K562 (cell line): ENCODE measurements at regions not wholly inside any gene's neighbourhood (a gene's known extent, or its start where the extent isn't known, plus 50 kb on each side); places are given as distances from the start of the nearest gene placed in this dataset.

Source experiments
- ATAC-seq: fragments of 200-7000 bp; cut with Tn5 transposase; 3 replicates; pipeline ENCODE4 v1.9.1; 2020; ENCODE audit warnings: moderate library complexity
- BruUV-seq: library from RNA; stranded (reverse); fragments of 400-500 nt; replicated peaks from 2 replicates; lab custom pipeline; 2021; lab: Mats Ljungman, UMichigan
- CTCF ChIA-PET: fragments of 300-600 bp; formaldehyde crosslinking; extraction: SDS; loops from one replicate; lab custom pipeline; 2021; ENCODE audit warnings: low intra/inter-chr PET ratio; lab: Yijun Ruan, JAX
- POLR2A ChIA-PET: fragments of 300-600, 350-650 bp; sonication (Branson Sonifier 250); formaldehyde crosslinking; extraction: SDS; loops from one replicate; lab custom pipeline; 2021; ENCODE audit warnings: antibody characterized with exemption, inconsistent platforms; lab: Yijun Ruan, JAX
- DNase-seq, 4 experiments: peaks; one replicate each; pipeline versions ENCODE4 v3.0.0 to v3.0.0-alpha.2; 2011 to 2018; ENCODE audit warnings: low spot score in 3 of 4, mixed read lengths in 3 of 4; ENCODE audit errors: extremely low read depth in 1 of 4
- FAIRE-seq: peaks from 2 replicates; lab custom pipeline; 2011; peaks lifted over from hg19 to GRCh38; lab: Jason Lieb, UNC
- H2AFZ ChIP-seq: 2 replicates; pipeline ENCODE4 v1.6.0; 2011; ENCODE audit warnings: low read depth, low read length, control low read depth, inconsistent platforms
- H3K27ac ChIP-seq: fragments of 200-600 bp; 3 replicates; pipeline ENCODE4 v1.8.0; 2011; ENCODE audit warnings: low read depth, mild to moderate bottlenecking, control low read depth, inconsistent platforms, low read length, moderate library complexity, mixed read lengths; ENCODE audit errors: extremely low read depth
- H3K27me3 ChIP-seq, 2 experiments: fragments of 300-600 bp in 1 of 2; 2 replicates in 1 of 2; 3 replicates in 1 of 2; pipeline versions ENCODE4 v1.6.0 to v1.8.0; 2011; ENCODE audit warnings: inconsistent platforms in 2 of 2, low read length in 2 of 2, mild to moderate bottlenecking in 1 of 2, mixed read lengths in 1 of 2, moderate library complexity in 1 of 2; ENCODE audit not compliant: control insufficient read depth in 2 of 2, insufficient read depth in 2 of 2
- H3K36me3 ChIP-seq: fragments of 300-600 bp; 3 replicates; pipeline ENCODE4 v1.8.0; 2011; ENCODE audit warnings: mild to moderate bottlenecking, low read length, inconsistent platforms; ENCODE audit not compliant: control insufficient read depth, insufficient read depth
- H3K4me1 ChIP-seq, 2 experiments: fragments of 200-600 bp in 1 of 2; replicated peaks in 1 of 2; 2 replicates in 1 of 2; 3 replicates in 1 of 2; pipeline versions ENCODE4 v1.5.1 to v1.8.0; 2011; ENCODE audit warnings: inconsistent platforms in 2 of 2, low read length in 2 of 2, mild to moderate bottlenecking in 1 of 2, mixed read lengths in 1 of 2, moderate library complexity in 1 of 2; ENCODE audit not compliant: control insufficient read depth in 2 of 2, insufficient read depth in 2 of 2
- H3K4me2 ChIP-seq: 2 replicates; pipeline ENCODE4 v1.6.1; 2011; ENCODE audit warnings: low read length, control low read depth, inconsistent platforms, mixed read lengths; ENCODE audit not compliant: insufficient read depth
- H3K4me3 ChIP-seq: fragments of 200-600 bp; sonication (generic), shearing (Covaris generic); 2 replicates; pipeline ENCODE4 v1.5.1; 2016; ENCODE audit warnings: control low read depth, inconsistent platforms
- H3K79me2 ChIP-seq: fragments of 200-600 bp; 3 replicates; pipeline ENCODE4 v1.8.0; 2011; ENCODE audit warnings: low read length, inconsistent platforms; ENCODE audit not compliant: control insufficient read depth, insufficient read depth
- H3K9ac ChIP-seq, 2 experiments: 2 replicates each; pipeline versions ENCODE4 v1.6.0 to v1.6.1; 2011; ENCODE audit warnings: low read depth in 2 of 2, low read length in 2 of 2, control low read depth in 1 of 2, inconsistent platforms in 1 of 2, mild to moderate bottlenecking in 1 of 2, mixed read lengths in 1 of 2; ENCODE audit not compliant: insufficient read depth in 1 of 2
- H3K9me1 ChIP-seq: one replicate; pipeline ENCODE4 v1.6.0; 2011; ENCODE audit warnings: inconsistent platforms, mild to moderate bottlenecking, low read length, moderate library complexity; ENCODE audit not compliant: control insufficient read depth, insufficient read depth
- H3K9me3 ChIP-seq: replicated peaks from 2 replicates; pipeline ENCODE4 v1.5.1; 2011; ENCODE audit warnings: low read depth, low read length, inconsistent platforms; ENCODE audit not compliant: control insufficient read depth, insufficient read depth
- H4K20me1 ChIP-seq: replicated peaks from 2 replicates; pipeline ENCODE4 v1.6.1; 2011; ENCODE audit warnings: low read length, inconsistent platforms, mixed read lengths; ENCODE audit not compliant: control insufficient read depth, insufficient read depth
- JUNB ChIP-seq: fragments of 450-650 bp; formaldehyde crosslinking; conservative IDR thresholded peaks from 2 replicates; pipeline ENCODE4 v1.4.0; 2020; ENCODE audit warnings: mild to moderate bottlenecking
- POLR2H ChIP-seq: IDR thresholded peaks from 2 replicates; pipeline ENCODE4 v1.6.1; 2016; ENCODE audit warnings: missing genetic modification characterization, low read depth, mild to moderate bottlenecking, control low read depth, missing compliant biosample characterization, moderate library complexity
- RBFOX2 ChIP-seq: fragments of 200-400 bp; formaldehyde crosslinking; IDR thresholded peaks from 2 replicates; pipeline ENCODE4 v1.6.1; 2017; ENCODE audit warnings: low read depth, mild to moderate bottlenecking, low read length, moderate library complexity
- RHOXF2B ChIP-seq: fragments of 250-450 bp; sonication (Bioruptor Pico); conservative IDR thresholded peaks from 2 replicates; pipeline ENCODE4 v1.5.1; 2021
- ZFP1 ChIP-seq: fragments of 450-650 bp; formaldehyde crosslinking; IDR thresholded peaks from 2 replicates; pipeline ENCODE4 v1.4.0; 2020; ENCODE audit warnings: mild to moderate bottlenecking, mixed read lengths
- ZNF134 ChIP-seq: fragments of 250-450 bp; sonication (Bioruptor Pico); conservative IDR thresholded peaks from 2 replicates; pipeline ENCODE4 v1.4.0; 2020
- ZNF184 ChIP-seq: sonication (generic); formaldehyde crosslinking; IDR thresholded peaks from 2 replicates; pipeline ENCODE4 v1.5.0; 2020; ENCODE audit warnings: missing genetic modification reagents
- ZNF212 ChIP-seq: fragments of 450-650 bp; formaldehyde crosslinking; IDR thresholded peaks from 2 replicates; pipeline ENCODE4 v1.4.0; 2020; ENCODE audit warnings: mild to moderate bottlenecking
- ZNF324 ChIP-seq: fragments of 250-450 bp; sonication (Bioruptor Pico); IDR thresholded peaks from 2 replicates; pipeline ENCODE4 v1.4.0; 2020; ENCODE audit warnings: mild to moderate bottlenecking
- WGBS: fragments of 100-300 bp; shearing (Covaris generic); methylation state at CpG from one replicate; pipeline ENCODE4 v1.1.6; 2016; ENCODE audit warnings: low coverage, mixed read lengths; ENCODE audit not compliant: insufficient coverage; ENCODE audit errors: missing lambda C conversion rate; 5-methylcytosine and 5-hydroxymethylcytosine counted together
- in situ Hi-C: fragments of 300-500 bp; cut with MboI; formaldehyde crosslinking; loops from 4 replicates; pipeline ENCODE4 v1.15.0; 2018; ENCODE audit warnings: inconsistent platforms, mixed read lengths
- intact Hi-C: fragments of 100-400 bp; cut with micrococcal nuclease; formaldehyde crosslinking; loops from 2 replicates; pipeline ENCODE4 v1.14.2; 2022
- TF ChIP-seq, protein P1 (sequence below): fragments of 250-450 bp; sonication (Bioruptor Pico); IDR thresholded peaks from 2 replicates; pipeline ENCODE4 v1.5.0; 2021; ENCODE audit warnings: mild to moderate bottlenecking, moderate library complexity
- TF ChIP-seq, protein P2 (sequence below): fragments of 250-450 bp; sonication (Bioruptor Pico); IDR thresholded peaks from 2 replicates; pipeline ENCODE4 v1.4.0; 2020; ENCODE audit warnings: borderline replicate concordance

DNA sequence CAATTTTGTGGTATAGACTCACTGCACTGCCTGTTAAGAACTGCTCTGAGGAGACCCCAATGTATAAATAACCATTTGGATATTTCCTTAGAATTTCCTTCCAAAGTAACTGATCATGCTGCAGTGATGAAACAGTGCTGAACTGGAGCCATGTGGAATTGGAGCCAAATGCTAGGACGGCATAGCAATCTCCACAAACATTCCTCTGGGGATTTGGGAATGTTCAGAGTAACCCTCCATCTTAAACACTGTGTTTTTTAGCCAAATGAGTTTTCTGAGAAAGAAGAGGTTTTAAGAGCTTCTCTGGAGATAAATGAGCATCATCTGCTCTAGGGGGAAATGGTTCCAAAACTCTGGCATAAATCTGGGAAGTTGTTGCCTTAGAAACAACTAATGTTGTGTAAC is 98.2 kb downstream of the OLFM4 start:
- ATAC-seq: no peak

More for the DNA sequence above, 98.2 kb downstream of the OLFM4 start:
- no peak for FAIRE-seq
- TF ChIP-seq ZNF212 (CRISPR knock-in tag) (no peak), ZNF184 (CRISPR knock-in tag) (no peak), JUNB (no peak), RHOXF2B (CRISPR knock-in tag) (no peak), ZNF134 (CRISPR knock-in tag) (no peak), ZNF324 (CRISPR knock-in tag) (no peak), RBFOX2 (no peak), ZFP1 (CRISPR knock-in tag) (no peak), POLR2H (tag) (no peak)
- TF ChIP-seq, protein P1, sequence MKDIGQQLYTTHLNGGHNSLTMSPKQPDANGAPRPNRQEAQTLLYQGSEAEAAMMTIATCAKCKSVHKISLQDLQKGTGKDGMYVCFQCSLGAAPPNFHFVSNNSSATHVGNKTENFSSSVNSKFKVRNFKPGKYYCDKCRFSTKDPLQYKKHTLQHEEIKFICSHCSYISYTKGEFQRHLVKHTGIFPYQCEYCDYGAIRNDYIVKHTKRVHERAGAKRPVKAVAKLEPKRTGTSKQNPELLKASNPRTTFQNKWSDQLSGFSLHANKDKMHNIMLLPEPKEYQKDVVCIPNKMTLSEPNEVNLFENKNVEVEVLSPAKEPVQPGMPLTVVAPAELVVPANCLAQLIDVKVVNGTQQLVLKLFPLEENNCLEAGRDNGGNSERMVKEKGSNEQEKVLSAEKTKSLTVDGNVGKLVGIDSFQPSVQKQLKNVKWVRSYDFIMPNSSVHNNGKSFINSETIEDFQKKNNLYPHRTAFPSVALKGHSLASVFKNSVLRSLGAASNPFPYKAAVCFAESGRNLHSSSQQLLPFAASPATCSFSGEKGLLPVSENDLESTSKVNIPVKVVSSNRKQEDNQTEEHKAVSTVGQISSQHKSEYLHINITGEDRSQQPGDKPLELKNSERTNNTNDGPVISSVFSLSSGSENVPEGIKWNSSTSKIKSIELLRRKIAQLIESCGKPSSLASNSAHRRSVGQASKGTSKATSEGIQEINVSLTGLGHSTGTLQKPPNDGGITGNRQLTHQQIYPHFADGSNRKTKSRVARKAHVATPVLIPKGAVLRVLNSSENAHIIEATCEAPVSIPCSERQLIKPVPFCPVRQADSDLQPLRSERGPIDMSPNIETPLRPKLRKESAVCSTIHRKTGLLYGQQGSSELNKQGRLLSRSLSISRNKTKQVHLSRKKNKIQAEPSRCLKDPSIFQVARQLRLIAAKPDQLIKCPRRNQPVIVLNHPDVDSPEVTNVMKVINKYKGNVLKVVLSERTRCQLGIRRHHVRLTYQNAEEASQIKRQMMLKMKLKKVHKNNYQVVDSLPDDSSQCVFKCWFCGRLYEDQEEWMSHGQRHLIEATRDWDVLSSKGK: no peak
- TF ChIP-seq, protein P2, sequence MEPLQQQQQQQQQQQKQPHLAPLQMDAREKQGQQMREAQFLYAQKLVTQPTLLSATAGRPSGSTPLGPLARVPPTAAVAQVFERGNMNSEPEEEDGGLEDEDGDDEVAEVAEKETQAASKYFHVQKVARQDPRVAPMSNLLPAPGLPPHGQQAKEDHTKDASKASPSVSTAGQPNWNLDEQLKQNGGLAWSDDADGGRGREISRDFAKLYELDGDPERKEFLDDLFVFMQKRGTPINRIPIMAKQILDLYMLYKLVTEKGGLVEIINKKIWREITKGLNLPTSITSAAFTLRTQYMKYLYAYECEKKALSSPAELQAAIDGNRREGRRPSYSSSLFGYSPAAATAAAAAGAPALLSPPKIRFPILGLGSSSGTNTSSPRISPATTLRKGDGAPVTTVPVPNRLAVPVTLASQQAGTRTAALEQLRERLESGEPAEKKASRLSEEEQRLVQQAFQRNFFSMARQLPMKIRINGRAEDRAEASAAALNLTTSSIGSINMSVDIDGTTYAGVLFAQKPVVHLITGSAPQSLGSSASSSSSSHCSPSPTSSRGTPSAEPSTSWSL: no peak
- no peaks in the 10 kb centered on the region for H3K36me3 ChIP-seq
- no peaks in the 10 kb centered on the region for H3K9me3 ChIP-seq
- POLR2A ChIA-PET: no interaction called here
- H4K20me1 ChIP-seq: no peaks in the 10 kb centered on the region
- CTCF ChIA-PET: no interaction called here
- BruUV-seq: no TSS peak
- 0% methylated on average over 1 of the region's 1 CpG for WGBS
- no peaks in the 10 kb centered on the region for H3K27me3 ChIP-seq
- in situ Hi-C loops (no loop called here), intact Hi-C loops (no loop called here)
- H3K9me1 ChIP-seq: no peaks in the 10 kb centered on the region
- DNase-seq: no peak
- H3K4me2 ChIP-seq: no peak overlapping the region
- no peak overlapping the region for H3K27ac ChIP-seq
- H2AFZ ChIP-seq: no peak overlapping the region
- H3K79me2 ChIP-seq: no peaks in the 10 kb centered on the region
- H3K4me3 ChIP-seq: no peak overlapping the region
- no peak overlapping the region for H3K9ac ChIP-seq
- H3K4me1 ChIP-seq: no peaks in the 10 kb centered on the region
